CD14-positive monocyte (primary cell): ENCODE measurements at regions not wholly inside any gene's neighbourhood (a gene's known extent, or its start where the extent isn't known, plus 50 kb on each side); places are given as distances from the start of the nearest gene placed in this dataset.

ENCODE experiments used
- DNase-seq, 3 donors: peaks; one replicate each; pipeline ENCODE4 v3.0.0-alpha.2; 2011 to 2022
- H2AFZ ChIP-seq: 2 replicates; pipeline ENCODE4 v1.6.0; 2012; ENCODE audit warnings: mild to moderate bottlenecking, low read depth, low read length, inconsistent platforms; ENCODE audit not compliant: insufficient read depth, poor library complexity, severe bottlenecking
- H3K27ac ChIP-seq, 2 donors: 1 replicate in 1 of 2; 2 replicates in 1 of 2; pipeline ENCODE4 v1.5.1; 2012 to 2013; ENCODE audit warnings: low read length in 2 of 2, control low read depth in 1 of 2, inconsistent platforms in 1 of 2, low read depth in 1 of 2, mild to moderate bottlenecking in 1 of 2
- H3K27me3 ChIP-seq, 2 donors: one replicate each; pipeline versions ENCODE4 v1.6.0 to v1.6.1; 2011 to 2013; ENCODE audit warnings: low read length in 2 of 2; ENCODE audit not compliant: control insufficient read depth in 2 of 2, insufficient read depth in 2 of 2
- H3K36me3 ChIP-seq, 2 donors: replicated peaks in 1 of 2; 1 replicate in 1 of 2; 2 replicates in 1 of 2; pipeline versions ENCODE4 v1.5.1 to v1.6.1; 2012 to 2013; ENCODE audit warnings: low read length in 2 of 2, control low read depth in 1 of 2, inconsistent platforms in 1 of 2, mild to moderate bottlenecking in 1 of 2; ENCODE audit not compliant: insufficient read depth in 2 of 2, control insufficient read depth in 1 of 2
- H3K4me1 ChIP-seq, 2 donors: 1 replicate in 1 of 2; 2 replicates in 1 of 2; pipeline versions ENCODE4 v1.5.1 to v1.6.1; 2012 to 2013; ENCODE audit warnings: low read length in 2 of 2, control low read depth in 1 of 2, inconsistent platforms in 1 of 2, mild to moderate bottlenecking in 1 of 2, moderate library complexity in 1 of 2; ENCODE audit not compliant: insufficient read depth in 2 of 2, control insufficient read depth in 1 of 2
- H3K4me2 ChIP-seq: replicated peaks from 2 replicates; pipeline ENCODE3; 2012; ENCODE audit warnings: low read length, moderate library complexity, mild to moderate bottlenecking; ENCODE audit not compliant: poor library complexity, severe bottlenecking; ENCODE audit errors: extremely low read depth
- H3K4me3 ChIP-seq, 3 experiments: fragments of 200-600 bp in 1 of 3; sonication (generic) in 1 of 3; replicated peaks in 1 of 3; 1 replicate in 2 of 3; 2 replicates in 1 of 3; pipeline ENCODE4 v1.5.1; 2011 to 2013; ENCODE audit warnings: low read length in 3 of 3, mild to moderate bottlenecking in 3 of 3, control low read depth in 2 of 3, low read depth in 2 of 3, inconsistent platforms in 1 of 3, moderate library complexity in 1 of 3
- H3K79me2 ChIP-seq: 2 replicates; pipeline ENCODE4 v1.6.0; 2012; ENCODE audit warnings: mild to moderate bottlenecking, control low read depth, inconsistent platforms, low read length, moderate library complexity; ENCODE audit not compliant: insufficient read depth
- H3K9ac ChIP-seq: 2 replicates; pipeline ENCODE4 v1.6.0; 2017; ENCODE audit warnings: low read length, mild to moderate bottlenecking; ENCODE audit not compliant: insufficient read depth, poor library complexity, severe bottlenecking
- H3K9me3 ChIP-seq, 2 donors: replicated peaks in 1 of 2; 1 replicate in 1 of 2; 2 replicates in 1 of 2; pipeline versions ENCODE4 v1.5.1 to v1.6.1; 2012 to 2013; ENCODE audit warnings: low read length in 2 of 2, control low read depth in 1 of 2; ENCODE audit not compliant: control insufficient read depth in 1 of 2, insufficient read depth in 1 of 2
- H4K20me1 ChIP-seq: 2 replicates; pipeline ENCODE4 v1.6.0; 2012; ENCODE audit warnings: mild to moderate bottlenecking, low read length, control low read depth, moderate library complexity; ENCODE audit not compliant: insufficient read depth
- H3K27ac Mint-ChIP-seq, 7 donors: one replicate each; pipeline ENCODE4 v1.8.0; 2020; ENCODE audit warnings: mild to moderate bottlenecking in 7 of 7, mixed read lengths in 7 of 7, moderate library complexity in 6 of 7, inconsistent platforms in 2 of 7
- H3K27me3 Mint-ChIP-seq, 3 donors: one replicate each; pipeline ENCODE4 v1.8.0; 2021 to 2022; ENCODE audit warnings: low read depth in 3 of 3, mild to moderate bottlenecking in 3 of 3, mixed read lengths in 3 of 3, moderate library complexity in 3 of 3, inconsistent platforms in 1 of 3
- H3K36me3 Mint-ChIP-seq, 2 donors: one replicate each; pipeline ENCODE4 v1.8.0; 2020; ENCODE audit warnings: mixed read lengths in 2 of 2, inconsistent platforms in 1 of 2, mild to moderate bottlenecking in 1 of 2
- H3K4me1 Mint-ChIP-seq: one replicate; pipeline ENCODE4 v1.8.0; 2020; ENCODE audit warnings: mild to moderate bottlenecking, mixed read lengths
- H3K4me3 Mint-ChIP-seq, 2 donors: one replicate each; pipeline ENCODE4 v1.8.0; 2020; ENCODE audit warnings: mild to moderate bottlenecking in 2 of 2, mixed read lengths in 2 of 2, moderate library complexity in 1 of 2
- H3K9me3 Mint-ChIP-seq, 7 donors: one replicate each; pipeline ENCODE4 v1.8.0; 2020 to 2022; ENCODE audit warnings: mixed read lengths in 7 of 7, mild to moderate bottlenecking in 6 of 7, moderate library complexity in 6 of 7, inconsistent platforms in 2 of 7
- WGBS: methylation state at CpG from one replicate; pipeline ENCODE4 v1.1.5; 2013; ENCODE audit warnings: missing lambda C conversion rate; ENCODE audit not compliant: insufficient coverage; 5-methylcytosine and 5-hydroxymethylcytosine counted together
- intact Hi-C, 2 donors: fragments of 100-400 bp; cut with micrococcal nuclease; formaldehyde crosslinking; loops; one replicate each; pipeline versions ENCODE4 v1.15.0 to v1.15.1; 2023
- TF ChIP-seq, protein P1 (sequence below): fragments of 200-600 bp; IDR thresholded peaks from one replicate; pipeline ENCODE4 v1.8.0; 2022; ENCODE audit warnings: antibody characterized with exemption, mild to moderate bottlenecking

GRCh38 chr6:149162924-149163323 lies 154.6 kb upstream of the TAB2 start:
- Histone ChIP-seq H3K9me3 (no peaks in the 10 kb centered on the region), H3K4me1 (no peaks in the 10 kb centered on the region), H3K27me3 (no peaks in the 10 kb centered on the region), H4K20me1 (no peaks in the 10 kb centered on the region), H3K9ac (no peak overlapping the region), H3K27ac (no peak overlapping the region), H3K4me2 (no peak overlapping the region), H2AFZ (no peak overlapping the region), H3K4me3 (no peak overlapping the region), H3K36me3 (no peaks in the 10 kb centered on the region), H3K79me2 (no peaks in the 10 kb centered on the region)
- Mint-ChIP-seq H3K36me3 (no peaks in the 10 kb centered on the region), H3K27ac (no peak overlapping the region), H3K9me3 (peaks cover 0 to 1% (median 0%) of the 10 kb centered on the region in 7 donors), H3K27me3 (peaks cover 0 to 5% (median 3%) of the 10 kb centered on the region in 3 donors), H3K4me1 (peaks cover 3% of the 10 kb centered on the region), H3K4me3 (no peak overlapping the region)
- TF ChIP-seq, protein P1, sequence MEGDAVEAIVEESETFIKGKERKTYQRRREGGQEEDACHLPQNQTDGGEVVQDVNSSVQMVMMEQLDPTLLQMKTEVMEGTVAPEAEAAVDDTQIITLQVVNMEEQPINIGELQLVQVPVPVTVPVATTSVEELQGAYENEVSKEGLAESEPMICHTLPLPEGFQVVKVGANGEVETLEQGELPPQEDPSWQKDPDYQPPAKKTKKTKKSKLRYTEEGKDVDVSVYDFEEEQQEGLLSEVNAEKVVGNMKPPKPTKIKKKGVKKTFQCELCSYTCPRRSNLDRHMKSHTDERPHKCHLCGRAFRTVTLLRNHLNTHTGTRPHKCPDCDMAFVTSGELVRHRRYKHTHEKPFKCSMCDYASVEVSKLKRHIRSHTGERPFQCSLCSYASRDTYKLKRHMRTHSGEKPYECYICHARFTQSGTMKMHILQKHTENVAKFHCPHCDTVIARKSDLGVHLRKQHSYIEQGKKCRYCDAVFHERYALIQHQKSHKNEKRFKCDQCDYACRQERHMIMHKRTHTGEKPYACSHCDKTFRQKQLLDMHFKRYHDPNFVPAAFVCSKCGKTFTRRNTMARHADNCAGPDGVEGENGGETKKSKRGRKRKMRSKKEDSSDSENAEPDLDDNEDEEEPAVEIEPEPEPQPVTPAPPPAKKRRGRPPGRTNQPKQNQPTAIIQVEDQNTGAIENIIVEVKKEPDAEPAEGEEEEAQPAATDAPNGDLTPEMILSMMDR, result no peak
- intact Hi-C loops, result no loop called here
- no peak for DNase-seq

GRCh38 chr6:149164199-149164750 lies 153.2 kb upstream of the TAB2 start:
- intact Hi-C loops, result no loop called here
- no peaks in the 10 kb centered on the region for H3K9me3 ChIP-seq
- H3K36me3 ChIP-seq, result no peaks in the 10 kb centered on the region
- peaks cover 0 to 4% of the 10 kb centered on the region in 2 donors for H3K4me1 ChIP-seq
- no peak overlapping the region for H3K4me3 Mint-ChIP-seq
- H3K27ac Mint-ChIP-seq, result no peak overlapping the region
- no peak overlapping the region for H3K4me3 ChIP-seq
- no peak overlapping the region for H3K27ac ChIP-seq
- H3K4me1 Mint-ChIP-seq, result peaks cover 11% of the 10 kb centered on the region
- no peak overlapping the region for H2AFZ ChIP-seq
- WGBS, result 97% methylated on average over 11 of the region's 12 CpGs
- no peaks in the 10 kb centered on the region for H3K79me2 ChIP-seq
- TF ChIP-seq, protein P1, result no peak
- H3K36me3 Mint-ChIP-seq, result no peaks in the 10 kb centered on the region
- H3K27me3 ChIP-seq, result no peaks in the 10 kb centered on the region
- peaks cover 0 to 1% (median 0%) of the 10 kb centered on the region in 7 donors for H3K9me3 Mint-ChIP-seq
- peaks cover 6% of the 10 kb centered on the region in 3 donors for H3K27me3 Mint-ChIP-seq
- no peaks in the 10 kb centered on the region for H4K20me1 ChIP-seq
- no peak overlapping the region for H3K9ac ChIP-seq
- DNase-seq, result no peak
- no peak overlapping the region for H3K4me2 ChIP-seq
